ENCODE measurements at regions not wholly inside any gene's neighbourhood (a gene's known extent, or its start where the extent isn't known, plus 50 kb on each side); places are given as distances from the start of the nearest gene placed in this dataset.
"Not testable (repeated sequence)": the region's sequence is repeated elsewhere in the genome, so short reads cannot be mapped to it uniquely, and the experiment has no call there.

DNA sequence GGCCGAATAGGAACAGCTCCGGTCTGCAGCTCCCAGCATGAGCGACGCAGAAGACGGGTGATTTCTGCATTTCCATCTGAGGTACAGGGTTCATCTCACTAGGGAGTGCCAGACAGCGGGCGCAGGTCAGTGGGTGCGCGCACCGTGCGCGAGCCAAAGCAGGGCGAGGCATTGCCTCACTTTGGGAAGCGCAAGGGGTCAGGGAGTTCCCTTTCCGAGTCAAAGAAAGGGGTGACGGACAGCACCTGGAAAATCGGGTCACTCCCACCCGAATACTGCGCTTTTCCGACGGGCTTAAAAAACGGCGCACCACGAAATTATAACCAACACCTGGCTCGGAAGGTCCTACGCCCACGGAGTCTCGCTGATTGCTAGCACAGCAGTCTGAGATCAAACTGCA lies 386.8 kb upstream of the SPHKAP start:
- not testable (repeated sequence) for DNase-seq

DNA sequence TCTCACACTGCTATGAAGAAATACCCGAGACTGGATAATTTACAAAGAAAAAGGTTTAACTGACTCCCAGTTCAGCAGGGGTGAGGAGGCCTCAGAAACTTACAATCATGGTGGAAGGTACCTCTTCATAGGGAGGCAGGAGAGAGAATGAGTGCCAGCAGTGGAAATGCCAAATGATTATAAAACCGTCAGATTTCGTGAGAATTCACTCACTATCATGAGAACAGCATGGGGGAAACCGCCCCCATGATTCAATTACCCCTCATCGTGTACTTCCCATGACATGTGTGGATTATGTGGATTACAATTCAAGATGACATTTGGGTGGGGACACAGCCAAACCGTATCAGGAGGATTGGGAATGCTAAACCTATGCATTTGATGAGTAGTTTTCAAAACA lies 380.3 kb upstream of the SPHKAP start:
- DNase-seq = no peak

DNA sequence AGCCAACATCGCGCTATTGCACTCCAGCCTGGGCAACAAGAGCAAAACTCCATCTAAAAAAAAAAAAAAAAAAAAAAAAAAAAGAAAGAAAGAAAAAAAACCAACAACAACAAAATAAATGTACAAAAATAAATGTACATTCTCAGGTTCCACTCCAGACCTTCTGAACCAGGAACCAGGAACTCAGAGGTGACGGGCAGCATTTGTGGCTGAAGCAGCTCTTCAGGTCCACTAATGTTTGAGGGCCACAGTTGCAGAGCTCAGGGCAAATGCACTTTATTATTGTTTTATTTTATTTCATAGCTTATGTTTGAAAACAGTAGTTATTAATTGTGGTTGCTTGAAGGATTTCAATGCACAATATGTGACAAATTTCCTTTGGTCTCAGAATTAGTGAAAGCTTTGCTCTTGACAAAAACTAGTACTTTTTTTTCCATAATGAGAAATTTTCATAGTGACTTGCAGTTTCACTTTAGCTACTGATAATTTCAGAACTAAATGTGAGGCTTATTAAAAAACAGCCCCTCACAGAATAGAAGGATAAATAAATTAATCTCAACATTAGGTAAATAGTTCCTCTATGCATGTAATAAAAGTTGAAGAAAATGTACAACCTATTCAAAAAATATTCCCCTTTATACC lies 378.4 kb upstream of the SPHKAP start:
- no peak for DNase-seq

DNA sequence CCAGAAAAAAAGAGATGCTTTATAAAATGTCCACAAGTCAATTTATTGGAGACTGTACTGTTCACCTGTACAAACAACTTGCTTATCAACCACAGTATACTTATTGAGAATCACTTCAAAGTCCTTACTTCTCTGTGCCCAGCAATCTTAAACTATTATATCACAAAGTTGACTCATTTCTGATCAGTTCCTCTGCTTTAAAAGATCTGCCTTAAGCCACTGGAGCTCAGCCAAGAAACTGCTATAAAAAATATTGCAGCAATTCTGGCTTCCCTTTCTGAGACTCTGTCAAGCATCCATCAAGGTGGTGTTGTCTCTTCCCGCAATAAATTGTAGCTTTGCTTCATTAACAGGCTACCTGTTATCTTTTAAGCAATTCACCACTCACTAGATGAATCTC lies 375.2 kb upstream of the SPHKAP start:
- no peak for DNase-seq

DNA sequence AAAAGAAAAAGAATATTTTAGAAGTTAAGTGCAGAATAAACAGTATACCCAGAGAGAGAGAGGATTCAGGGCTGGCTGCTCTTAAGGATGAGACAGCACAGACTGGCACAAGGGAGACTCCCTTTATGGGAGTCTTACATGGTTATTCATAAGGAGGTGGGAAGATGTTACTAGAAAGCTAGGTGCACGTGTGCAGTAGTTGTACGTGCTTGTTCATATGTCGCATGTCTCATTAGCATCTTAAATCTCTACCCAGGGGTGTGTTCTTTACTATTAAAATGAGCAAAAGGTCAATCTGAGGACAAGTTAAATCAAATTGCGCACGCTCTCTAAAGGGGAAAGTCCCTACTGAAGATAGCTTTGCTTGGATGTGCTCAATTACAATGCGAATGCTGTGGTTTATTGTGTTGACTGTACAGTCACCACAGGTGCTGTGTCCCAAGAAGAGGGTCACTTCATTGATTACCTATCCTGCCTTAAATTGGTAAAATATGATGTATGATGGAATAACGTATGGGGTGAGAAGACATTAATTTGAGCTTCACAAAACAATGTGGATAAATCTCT lies 368.0 kb upstream of the SPHKAP start:
- DNase-seq = no peak

DNA sequence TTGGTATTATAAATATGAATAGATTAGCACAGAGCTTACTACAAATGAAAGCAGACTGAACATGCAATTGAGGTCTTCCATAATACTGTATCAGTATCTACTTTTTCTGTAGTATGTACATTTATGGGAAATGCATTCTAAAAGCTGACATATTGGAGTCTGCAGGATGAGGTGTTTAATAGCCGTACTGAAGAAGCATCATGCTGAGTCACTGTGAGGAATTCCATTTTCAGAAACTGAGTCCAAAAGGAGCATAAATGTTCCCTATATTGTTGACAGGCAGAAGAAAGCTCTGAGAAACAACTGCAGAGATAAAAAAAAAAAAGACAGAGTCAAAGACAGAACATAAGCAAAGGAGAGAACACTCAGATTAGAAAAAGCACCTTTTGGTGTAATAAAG lies 366.7 kb upstream of the SPHKAP start:
- DNase-seq = no peak

DNA sequence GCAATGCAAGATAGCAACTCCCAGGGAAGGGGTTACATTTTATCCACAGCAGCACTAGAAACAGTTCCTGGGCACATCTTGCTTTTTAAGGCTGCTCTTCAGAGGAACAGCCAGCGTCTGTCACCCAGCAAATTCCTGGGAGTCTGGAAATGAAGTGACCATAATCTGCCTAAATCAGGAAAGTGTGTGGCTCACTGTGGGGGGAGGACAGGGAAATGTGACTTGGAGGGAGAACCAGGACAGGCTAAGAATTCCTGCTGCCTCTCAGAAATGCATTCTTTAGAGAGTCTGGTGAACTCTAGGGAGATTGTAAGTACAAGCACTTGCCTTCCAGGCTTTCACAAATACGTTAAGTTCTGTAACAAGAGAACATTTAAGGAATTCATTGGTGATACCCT lies 364.3 kb upstream of the SPHKAP start:
- no peak for DNase-seq

DNA sequence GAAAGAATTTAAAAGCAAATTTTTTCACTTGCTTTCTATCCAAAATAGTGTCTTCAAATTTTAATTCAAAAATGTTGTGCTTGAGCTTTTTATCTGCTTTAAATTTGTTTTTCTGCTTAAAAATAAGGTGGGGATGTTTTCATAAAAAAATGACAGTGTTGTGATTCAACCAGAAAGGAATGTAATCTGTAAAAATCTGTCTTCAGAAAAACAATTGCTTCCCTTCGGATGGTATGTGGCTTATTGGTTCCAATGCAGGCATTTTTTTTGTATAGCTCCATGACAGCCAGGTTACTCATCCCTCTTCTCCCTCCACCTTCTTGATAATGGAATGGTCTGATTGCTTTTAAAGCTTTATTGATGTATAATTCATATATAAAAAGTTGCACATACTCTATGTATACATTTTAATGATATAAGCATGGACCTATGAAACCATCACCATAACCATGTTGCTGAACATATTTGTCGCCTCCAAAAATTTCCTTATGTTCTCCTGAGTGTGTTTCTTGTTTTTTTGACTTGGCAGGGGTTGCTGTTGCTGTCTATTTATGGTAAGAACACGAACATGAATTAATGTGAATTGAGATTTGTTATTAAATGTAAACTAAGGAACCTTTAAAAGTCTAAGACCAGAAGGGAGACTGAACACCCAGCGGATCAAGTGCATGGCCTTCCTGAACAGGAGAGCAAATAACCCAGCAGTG lies 363.7 kb upstream of the SPHKAP start:
- DNase-seq = no peak

DNA sequence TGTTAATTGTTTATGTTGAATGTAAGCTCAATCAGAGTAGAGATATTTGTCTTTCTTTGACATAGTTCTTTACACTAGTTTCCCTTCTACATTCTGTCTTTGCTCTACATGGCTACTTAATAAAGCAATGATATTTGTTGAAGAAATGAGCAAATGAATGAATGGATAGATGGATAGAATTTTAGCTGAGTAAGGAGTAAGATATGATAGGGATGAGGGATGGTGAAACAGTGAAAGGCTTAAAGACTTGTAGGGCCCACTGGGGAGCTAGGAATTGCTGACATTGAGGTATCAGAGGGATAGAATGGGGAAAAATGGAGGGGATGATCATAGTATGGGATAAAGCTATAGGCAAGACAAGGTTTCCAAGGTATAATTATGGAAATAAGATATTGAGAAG lies 361.6 kb upstream of the SPHKAP start:
- no peak for DNase-seq

DNA sequence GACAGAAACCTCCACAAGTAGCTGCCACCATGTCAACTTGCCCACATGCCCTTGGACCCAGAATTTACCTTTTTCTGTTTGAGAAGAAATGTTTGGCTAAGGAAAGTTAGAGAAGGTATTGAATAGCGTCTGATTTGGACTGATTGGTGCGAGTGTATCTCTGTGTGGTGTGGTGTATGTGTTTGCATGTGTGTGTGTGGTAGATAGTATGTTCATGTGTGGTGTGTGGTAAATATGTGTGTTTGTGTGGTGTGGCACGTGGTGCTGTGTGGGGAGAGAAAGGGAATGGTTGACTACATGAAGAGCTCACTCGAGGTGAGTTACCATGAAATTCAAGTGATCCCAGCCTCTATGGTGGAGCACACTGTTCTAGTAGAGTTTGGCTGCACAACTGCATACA lies 360.8 kb upstream of the SPHKAP start:
- DNase-seq = no peak

DNA sequence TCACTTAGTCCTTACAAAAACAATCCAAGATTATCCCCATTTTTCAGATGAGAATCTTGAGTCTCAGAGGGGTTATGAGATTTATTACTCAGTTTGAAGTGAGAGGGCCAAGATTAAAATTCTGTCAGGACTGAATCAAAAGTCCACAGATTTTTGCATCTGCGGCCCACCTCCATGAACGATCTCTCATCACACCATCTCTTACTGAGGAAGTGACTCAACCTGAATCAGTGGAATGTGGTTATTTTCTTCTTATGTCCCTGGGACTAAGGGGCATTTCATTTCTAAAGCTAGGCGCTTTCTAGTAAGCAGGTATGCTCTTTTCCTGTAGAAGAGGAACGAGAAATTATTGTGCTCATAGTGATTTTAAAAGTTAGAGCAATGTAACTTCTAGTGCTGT lies 360.3 kb upstream of the SPHKAP start:
- DNase-seq = no peak

DNA sequence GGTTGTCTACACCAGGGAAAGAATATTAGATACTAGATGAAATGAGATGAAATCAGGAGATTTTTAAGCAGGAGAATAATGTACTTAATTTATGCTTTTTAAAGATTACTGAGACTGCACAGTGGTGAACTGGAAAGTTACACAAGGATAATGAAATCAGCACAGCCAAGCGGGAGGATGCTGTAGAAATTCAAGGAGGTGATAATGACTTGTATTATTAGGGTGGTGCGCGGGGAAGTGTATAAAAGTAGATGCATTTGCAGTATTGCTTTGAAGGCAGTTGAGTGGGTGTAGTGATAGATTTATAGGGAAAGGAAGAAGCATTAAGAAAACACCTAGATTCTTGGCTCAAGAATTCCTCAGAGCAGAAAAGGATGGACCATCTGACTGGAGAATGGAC lies 359.5 kb upstream of the SPHKAP start:
- DNase-seq = no peak

DNA sequence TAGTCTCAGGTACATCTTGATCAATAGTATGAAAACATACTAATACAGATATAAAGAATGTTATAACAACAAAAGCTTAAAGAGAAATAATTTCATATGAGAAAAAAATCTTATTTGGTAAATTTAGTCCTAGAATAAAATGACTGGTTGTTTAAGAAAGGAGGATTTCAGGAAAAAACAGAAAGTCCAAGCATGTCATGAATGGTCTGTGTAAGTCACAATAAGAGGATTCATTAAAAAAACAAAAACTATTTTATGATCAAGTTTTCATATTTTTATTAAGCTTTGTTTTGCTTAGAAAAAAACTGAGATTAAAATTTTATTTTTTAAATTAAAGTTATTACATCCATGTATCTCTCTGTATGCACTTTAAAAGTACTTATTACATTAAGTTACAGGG lies 353.9 kb upstream of the SPHKAP start:
- DNase-seq = no peak

DNA sequence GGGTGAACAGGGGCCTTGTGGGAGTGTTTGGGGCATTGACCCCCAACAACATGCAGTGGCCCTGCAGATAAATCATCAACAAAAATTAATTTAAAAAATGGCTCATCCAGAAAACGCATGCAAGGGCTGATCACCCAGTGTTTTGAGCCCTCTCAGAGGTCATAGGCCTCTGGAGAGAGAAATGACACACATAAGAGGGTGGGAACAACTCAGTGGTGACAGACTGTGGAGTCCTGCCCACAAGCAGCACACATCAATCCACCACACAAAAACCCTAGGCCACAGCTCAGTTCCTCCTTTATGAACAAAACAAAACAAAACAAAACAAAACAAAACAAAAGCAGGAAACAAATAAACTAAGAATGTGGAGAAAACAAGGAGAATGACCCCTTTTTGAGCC lies 351.7 kb upstream of the SPHKAP start:
- DNase-seq = no peak

DNA sequence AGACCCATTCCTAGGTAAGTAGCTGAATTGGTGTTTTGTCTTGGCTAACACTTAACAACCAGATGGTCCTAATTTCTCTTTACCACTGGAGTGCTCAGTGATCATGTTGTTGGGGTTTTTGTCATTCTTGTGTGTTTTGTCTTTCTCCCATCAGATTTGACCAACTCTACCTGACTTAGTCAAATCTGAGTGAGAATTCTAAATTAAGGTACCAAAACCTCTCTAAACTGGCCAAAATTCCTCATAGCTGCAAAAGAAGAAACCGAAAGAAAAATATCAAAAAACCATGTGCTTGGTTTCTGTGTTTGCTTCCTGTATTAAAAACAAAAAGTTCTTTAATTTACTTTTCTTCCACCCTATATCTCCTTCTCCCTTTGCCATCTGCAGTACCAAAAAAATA lies 350.7 kb upstream of the SPHKAP start:
- no peak for DNase-seq

DNA sequence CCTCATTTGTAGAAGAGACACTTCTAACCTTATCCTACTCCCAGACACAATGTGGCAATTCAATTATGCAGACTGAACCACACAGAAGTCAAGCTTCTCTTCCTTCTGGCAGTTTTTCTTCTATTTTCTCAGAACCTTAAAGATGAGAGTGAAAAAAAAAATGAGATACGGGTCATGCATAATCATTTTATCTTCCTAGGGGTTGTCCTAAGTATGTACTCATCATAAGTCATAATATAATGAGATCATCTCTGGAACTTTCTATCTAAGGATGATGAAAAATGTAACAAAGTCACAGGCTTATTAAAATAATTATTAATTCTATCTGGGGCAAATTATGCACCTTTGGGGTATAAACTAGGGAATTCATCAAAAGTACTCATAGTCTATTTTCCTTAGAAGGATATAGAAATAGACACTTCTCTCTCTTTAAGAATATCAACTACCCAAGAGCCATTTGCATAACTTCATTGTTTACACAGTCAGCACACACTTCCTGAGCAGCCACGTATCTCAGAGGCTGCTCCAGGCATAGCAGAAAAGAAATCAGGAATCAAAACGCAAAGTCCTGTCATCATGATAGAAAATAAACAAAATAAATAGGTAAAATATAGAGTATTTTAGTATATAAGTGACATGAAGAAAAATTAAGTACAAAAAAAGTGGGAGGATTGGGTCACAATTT lies 345.9 kb upstream of the SPHKAP start:
- DNase-seq = no peak

DNA sequence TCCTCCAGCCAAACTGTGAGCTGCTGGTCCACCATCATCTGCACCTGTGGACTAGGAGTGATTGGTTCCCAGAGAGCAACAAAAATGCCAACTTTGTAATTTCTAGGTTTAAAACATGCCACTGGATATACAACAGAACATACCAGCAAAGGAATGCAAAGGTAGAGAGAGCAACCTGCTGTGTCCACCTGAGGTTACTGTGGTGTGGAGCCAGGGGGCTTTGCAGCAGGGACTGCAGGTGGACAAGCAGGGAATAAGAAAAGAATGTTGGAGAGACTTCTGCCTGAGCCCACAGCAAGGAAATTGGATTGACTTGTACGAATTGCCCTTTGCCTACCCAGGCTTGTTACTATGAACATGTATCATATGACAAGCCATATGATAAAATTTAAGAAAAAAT lies 345.2 kb upstream of the SPHKAP start:
- no peak for DNase-seq

DNA sequence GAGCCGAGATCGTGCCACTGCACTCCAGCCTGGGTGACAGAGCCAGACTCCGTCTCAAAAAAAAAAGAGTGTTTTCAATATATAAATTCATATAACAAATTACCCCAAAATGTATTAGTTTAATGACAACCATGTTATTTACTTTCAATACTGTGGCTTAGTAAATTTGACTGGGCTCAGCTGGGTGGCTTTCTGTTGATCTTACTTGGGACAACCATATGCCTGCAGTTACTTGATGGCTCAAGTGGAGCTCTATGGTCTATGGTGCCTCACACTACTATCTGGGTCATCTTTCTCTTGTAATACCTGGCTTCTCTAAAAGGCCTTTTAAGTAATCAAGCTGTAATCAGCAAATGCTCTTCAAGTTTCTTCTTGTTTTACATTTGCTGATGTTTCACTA lies 341.5 kb upstream of the SPHKAP start:
- no peak for DNase-seq

DNA sequence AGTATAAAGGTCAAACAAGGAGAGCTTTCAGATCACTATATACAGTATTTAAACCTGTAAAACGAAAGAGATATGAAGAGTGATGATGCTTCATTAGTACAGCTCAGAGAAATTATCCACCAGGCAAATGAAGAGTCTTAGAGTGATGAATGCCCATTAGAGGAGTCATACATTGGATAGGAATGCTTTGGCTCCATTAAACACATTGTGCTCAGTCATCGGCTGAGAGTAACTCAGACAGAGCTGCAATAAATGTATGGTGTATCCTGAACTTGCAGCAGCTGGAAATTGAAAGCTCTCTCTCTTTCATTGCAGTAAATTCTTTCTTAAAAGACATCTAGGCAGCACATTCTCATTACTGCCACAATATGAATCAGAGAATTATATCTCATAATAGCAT lies 340.8 kb upstream of the SPHKAP start:
- no peak for DNase-seq

DNA sequence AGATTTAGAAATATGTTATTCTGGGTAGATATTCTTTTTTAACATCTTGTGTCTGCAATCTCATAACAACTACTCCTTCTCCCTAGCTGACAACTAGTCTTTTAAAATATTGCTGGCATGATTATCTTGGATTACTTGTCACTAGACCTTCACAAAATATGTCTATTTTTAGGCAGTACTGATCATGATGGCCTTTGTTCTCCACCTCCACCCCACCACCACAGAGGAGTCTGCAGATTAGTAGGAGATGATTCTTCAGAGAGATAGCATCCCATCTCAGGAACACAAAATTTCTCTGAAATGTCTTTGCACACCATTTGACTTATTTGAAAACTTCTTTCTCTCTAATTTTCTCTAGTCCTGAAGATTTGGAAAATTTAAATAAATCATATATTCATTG lies 338.1 kb upstream of the SPHKAP start:
- DNase-seq = no peak

DNA sequence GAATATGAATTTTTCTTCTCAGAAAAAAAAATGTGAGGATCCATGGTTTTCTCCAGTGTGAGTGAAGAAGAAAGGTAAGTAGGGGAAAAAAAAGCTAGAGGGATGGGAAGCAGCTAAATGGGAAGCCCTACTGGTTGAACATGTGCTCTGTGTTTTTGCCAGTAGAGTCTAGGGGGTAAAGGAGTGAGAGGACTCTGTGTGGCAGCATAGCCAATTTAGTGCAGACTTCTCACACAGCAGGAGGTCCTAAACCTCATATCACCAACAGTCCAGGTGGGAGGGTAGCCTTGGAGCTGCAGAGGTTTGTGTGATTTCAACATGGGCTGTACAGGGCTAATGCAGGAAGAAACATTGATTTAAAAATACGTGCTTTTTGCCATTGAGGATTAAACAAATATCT lies 334.5 kb upstream of the SPHKAP start:
- DNase-seq = no peak

DNA sequence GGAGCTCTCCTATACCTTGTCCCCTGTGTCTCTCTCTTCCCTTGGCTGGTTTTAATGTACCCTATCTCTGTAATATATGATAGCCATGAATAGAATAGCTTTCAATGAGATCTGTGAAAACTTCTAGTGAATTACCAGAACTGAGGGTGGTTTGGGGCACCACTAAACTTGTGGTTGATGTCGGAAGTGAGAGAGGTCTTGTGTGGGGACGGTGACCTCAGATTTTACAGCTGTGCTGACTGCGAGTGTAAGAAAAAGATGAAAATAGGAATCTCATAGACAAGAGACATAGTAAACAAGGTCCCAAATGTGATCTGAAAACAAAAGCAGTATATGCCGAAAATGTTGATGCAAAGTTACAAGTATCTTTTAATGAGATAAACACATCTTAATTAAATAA lies 332.0 kb upstream of the SPHKAP start:
- DNase-seq = not testable (repeated sequence)

DNA sequence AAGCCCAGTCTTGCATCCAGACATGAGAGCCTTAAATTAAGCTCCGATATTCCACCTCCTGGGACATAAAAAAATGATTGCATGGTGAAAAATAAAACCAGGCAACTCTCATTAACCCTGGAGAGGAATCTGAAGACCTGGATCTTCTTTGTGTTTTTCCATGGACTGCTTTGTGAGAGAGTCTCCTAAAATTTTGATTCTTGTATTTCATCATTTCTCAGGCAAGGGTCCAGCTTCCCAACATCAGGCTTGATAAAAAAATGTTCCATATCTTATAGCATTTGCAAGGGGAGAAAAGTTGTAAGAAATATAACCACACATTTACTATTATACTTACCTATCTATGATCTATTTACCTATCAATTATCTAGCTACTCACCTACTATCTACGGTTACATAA lies 327.5 kb upstream of the SPHKAP start:
- DNase-seq = no peak

DNA sequence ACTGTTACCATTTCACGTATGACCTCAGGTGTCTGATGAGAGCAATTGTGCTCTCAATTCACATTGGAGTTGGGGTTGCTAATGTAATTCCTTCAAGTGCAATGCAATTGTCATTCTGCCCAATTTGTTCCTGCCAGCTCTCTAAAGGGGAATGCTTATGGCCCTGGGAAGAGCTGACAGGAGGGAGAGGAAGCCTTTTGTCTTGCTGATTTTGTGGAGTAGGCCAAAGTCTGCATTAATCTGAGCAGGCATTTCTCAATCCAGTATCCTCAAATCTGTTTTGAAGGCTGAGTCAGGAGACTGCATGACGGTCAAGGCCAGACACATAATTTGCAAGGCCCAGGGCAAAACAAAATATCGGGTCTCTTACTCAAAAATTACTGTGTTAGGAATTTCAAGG lies 326.4 kb upstream of the SPHKAP start:
- DNase-seq = no peak

Data from NCI-H446 (cell line).